OCI-LY7 (cell line): ENCODE measurements at regions not wholly inside any gene's neighbourhood (a gene's known extent, or its start where the extent isn't known, plus 50 kb on each side); places are given as distances from the start of the nearest gene placed in this dataset.

Experiments
- CTCF ChIP-seq: fragments of 200-600 bp; sonication (generic); conservative IDR thresholded peaks from 2 replicates; pipeline ENCODE4 v1.5.1; 2014; ENCODE audit warnings: mild to moderate bottlenecking, antibody characterized with exemption, low read length, moderate library complexity, mixed read lengths
- EZH2phosphoT487 ChIP-seq: fragments of 200-600 bp; sonication (generic); IDR thresholded peaks from 2 replicates; pipeline ENCODE4 v1.6.1; 2018; ENCODE audit warnings: low read depth, borderline replicate concordance, mild to moderate bottlenecking, mixed run types, antibody characterized with exemption, low read length, moderate library complexity, mixed read lengths

GRCh38 chr3:72141264-72141663 is 356.3 kb upstream of the PROK2 start:
- TF ChIP-seq CTCF (no peak), EZH2phosphoT487 (no peak)
